Kasumi-1 (cell line): ENCODE measurements at regions not wholly inside any gene's neighbourhood (a gene's known extent, or its start where the extent isn't known, plus 50 kb on each side); places are given as distances from the start of the nearest gene placed in this dataset.

Source experiments
- DNase-seq, 2 experiments: peaks; one replicate each; lab custom pipeline; 2025; lab: John Stamatoyannopoulos, UW

DNA sequence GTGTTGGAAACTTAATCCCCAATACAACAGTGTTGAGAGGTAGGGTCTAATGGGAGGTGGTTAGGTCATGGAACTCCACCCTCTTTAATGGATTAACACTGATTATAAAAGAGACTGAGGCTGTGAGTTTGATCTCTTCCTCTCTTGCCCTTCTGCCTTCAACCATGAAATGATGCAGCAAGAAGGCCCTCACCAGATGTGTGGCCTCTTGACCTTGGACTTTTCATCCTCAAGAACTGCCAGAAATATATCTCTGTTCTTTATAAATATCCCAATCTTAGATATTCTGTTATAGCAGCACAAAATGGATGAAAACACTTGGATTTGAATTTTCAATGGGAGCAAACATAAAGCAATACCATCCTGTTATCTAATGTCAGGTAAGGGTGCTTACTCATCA, 67.6 kb downstream of the NMUR2 start:
- DNase-seq, result no peak

DNA sequence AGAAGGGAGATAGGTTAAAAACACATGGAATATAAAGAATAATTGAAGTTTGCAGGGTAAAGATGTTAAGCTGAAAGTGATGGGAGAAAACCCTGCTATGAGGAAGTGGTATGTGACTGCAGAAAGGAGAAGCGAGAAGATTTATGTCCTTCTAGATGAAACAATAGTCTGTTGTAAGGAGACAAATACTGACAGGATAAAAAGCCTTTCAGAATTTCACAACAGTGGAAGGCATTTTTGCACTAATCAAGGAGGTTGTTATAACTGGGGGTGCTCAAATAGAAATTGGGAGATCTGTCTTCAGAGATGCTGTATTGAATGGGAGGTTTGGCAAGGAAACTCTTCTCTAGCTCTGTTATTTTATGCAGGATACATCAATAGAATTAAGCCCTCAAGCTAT, 69.6 kb downstream of the NMUR2 start:
- no peak for DNase-seq

- DNase-seq, result no peak
These were observed 72.2 kb downstream of the NMUR2 start for GRCh38 chr5:152332716-152333460.

DNA sequence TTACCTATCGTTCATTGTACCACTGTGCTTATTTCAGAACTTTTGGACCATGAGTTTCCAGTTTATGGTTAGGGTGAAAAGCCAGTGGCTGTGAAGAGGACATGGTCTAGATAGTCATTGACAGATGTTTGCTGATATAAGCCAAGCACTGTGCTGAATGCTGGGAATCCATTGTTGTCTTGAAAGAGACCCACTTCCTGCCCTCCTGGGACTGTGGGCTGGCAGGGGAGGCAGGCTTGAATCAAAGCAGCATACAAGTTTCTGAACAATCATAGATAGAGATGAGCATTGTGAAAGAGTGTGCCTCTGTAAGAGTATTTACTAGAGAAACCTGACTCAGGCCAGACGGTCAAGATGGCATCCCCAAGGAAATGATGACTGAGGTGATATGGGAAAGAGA, 73.4 kb downstream of the NMUR2 start:
- DNase-seq, result no peak

DNA sequence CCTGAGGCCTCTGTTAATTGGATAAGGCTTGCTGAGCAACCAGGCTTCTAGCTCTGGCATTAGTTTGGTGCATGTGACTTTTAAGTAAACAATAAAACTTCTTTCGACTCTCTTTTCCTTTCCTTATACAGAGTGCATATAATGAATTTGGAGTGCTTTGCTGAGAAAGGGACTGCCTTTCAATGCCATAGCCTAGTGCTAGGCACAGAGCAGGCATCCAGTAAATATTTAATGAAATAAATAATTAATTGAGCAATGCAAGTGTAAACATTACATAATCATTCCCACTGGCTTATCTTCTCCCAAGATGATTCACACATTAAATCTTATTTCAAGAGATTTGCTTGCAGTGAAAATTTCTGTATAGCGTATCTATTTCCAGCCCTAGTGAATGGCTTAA, 74.1 kb downstream of the NMUR2 start:
- no peak for DNase-seq

DNA sequence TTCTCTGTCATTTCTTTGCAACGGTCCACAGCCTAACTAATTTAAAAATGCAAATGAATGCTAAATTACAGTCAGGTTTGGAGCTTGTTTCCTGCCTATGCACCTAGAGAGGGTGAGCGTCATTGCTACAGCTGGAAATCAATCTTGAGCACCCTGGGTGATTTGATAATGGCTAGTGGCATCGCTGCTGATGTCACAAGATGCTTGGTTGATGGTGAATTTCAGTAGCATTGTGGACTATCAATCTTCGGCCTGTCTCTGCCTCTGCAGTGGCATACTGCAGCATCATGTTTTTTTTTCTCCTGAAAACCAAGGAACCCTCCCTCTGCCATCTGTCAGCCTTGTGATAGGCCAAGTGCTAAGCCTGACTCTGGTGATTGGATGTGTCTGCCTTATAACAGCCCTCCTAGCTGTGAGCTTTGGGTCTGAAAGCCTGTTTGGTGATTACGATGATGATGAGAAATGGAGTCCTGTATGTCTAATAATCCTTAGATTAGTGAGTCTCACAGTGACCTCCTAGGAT, 75.3 kb downstream of the NMUR2 start:
- no peak for DNase-seq

GRCh38 chr5:152329207-152329606, 75.9 kb downstream of the NMUR2 start:
- DNase-seq, result no peak

DNA sequence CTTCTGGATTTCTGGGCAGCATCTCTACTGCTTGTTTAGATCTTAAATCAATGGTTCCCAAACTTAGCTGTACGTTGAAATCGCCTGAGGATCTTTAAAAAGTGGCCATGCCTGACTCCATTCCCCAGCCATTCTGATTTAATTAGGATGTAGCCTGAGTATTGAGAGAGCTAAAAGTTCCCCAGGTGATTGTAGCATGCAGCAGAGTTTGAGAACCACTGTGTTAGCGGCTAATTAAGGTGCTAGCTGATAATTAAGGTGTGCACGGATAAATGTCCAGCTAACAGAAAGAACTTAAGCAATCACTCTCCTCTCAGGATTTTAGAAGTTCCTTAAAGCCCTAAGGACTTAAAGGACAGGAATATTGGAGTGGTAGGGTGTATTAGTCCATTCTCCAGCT, 89.1 kb downstream of the NMUR2 start:
- no peak for DNase-seq

- no peak for DNase-seq
These were observed 90.8 kb downstream of the NMUR2 start for GRCh38 chr5:152314196-152314829.

DNA sequence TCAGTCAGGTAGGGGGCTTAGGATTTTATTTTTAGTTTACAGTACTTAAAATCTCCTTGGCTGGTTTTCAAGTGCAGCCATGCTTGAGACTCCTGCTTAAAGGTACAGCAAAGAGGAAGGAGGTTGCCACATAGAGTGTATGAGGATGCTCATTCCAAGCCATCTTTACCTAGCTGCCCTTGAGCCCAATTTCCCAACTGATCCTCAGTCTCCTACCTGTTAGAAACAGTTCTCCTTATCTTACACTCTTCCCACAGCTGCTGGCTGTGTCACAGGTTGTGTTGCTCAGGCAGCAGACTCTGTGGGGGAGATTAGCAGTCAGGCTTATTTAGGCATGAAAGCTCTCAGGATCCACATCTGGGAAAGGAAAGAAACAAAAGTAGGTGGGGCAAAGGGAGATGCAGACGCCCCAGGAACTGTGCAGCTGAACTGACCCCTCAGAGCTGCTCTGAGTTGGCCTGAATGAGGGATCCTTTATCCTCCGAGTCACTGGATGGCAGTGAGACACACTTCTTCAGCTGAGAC, 95.1 kb downstream of the NMUR2 start:
- DNase-seq, result no peak

DNA sequence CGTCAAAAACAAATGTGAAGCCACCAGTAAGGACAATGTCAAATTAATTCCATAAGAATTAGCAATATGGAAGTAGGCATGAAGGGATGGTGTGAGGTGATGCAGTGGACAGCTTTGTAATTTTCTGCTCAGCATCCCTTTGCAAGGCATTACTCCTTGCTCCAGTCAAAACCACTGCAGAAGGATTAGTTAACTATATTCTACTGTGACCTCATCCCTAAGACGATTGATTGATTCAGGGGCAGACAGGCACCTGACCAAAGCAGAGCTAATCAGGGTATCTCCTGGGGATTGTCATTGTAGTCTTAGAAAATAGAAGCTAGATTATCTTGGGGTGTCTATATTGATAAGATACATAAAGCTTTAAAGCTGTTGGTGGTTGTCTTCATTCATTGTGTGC, 98.7 kb downstream of the NMUR2 start:
- DNase-seq, result no peak

GRCh38 chr5:152305525-152305924, 99.6 kb downstream of the NMUR2 start:
- no peak for DNase-seq

DNA sequence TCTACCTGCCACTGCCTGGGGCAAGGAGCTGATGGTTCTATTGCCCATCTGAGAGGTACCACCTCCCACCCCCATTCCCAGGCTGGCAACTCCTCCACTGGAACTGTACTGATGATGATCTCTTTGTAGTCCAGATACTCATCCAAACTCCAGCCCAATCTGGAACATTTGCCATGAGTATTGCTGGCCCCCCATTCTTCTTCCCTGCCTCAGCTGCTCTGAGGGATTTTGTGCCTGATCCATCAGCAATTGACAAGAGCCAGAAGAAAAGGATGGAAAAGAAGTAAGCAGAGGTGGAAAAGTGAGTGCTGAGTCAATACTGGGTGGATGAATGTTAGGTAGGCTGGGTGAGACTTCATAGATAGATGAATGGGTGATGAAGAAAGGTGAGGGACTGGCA, 101.2 kb downstream of the NMUR2 start:
- no peak for DNase-seq

GRCh38 chr5:152297866-152298265, 107.2 kb downstream of the NMUR2 start:
- DNase-seq, result no peak

DNA sequence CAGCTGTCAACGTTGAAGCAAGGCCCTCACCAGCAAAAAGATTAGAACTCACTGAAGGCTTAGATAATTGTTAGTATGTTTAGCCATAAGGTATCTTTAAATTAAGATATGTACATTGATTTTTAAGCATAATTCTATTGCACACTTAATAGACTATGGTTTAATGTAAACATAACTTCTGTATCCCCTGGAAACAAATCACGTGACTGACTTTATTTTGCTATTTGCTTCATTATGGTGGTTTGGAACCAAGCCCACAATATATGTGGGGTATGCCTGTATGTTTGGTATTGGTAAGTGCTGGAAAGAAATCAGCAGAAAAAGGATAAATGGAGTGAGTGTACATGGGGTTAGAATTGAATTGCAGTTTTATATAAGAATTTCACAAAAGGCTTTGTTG, 111.9 kb downstream of the NMUR2 start:
- no peak for DNase-seq

DNA sequence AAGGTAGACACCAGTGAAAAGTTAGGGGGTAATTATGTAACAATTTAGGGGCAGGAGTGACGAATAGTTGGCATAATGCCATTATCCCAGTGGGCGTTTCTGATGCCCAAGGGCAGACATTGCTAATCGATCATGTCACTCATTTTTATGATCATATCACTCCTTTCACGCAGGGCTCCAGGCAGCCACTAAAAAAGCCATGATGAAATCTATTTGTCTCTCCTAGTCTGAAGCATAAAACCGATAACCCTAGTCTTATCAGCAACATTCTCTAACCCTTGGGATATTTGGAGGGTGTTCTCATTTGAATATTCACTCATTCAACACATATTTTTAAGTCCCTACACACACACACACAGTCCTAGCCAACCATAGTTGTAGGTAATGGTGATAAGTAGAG, 114.9 kb downstream of the NMUR2 start:
- DNase-seq, result no peak

DNA sequence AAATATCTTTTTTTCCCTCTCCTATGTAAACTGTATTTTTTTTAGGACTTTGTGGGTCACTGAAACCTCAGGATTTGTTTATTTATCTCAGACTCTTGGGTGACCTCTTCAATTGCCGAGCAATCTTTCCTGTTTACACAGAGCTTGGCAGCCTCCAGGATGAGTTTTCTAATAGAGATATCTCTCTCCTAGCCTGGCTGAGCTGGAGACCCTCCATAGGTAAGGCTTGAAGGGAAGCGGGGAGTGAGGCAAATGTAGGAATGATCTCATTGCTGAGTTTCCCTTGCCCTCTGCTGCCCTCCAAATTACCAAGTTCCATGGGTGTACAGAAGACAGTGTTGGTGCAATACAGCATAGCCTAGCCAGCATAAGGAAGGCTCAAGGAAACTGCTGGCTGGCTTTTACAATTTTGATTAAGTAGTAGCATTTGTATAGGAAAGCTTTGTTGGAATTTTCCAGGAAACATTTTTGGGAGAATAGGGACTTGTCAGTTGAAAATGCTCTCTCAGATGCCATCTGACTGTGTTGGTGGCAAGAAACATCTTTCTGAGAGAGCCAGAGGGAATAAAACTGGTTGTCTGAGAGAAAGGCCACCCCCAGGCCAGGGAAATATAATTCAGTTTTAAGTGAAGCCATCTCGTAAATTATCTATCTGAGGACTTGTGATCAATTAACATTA, 116.0 kb downstream of the NMUR2 start:
- no peak for DNase-seq

GRCh38 chr5:152288499-152288898, 116.6 kb downstream of the NMUR2 start:
- no peak for DNase-seq

DNA sequence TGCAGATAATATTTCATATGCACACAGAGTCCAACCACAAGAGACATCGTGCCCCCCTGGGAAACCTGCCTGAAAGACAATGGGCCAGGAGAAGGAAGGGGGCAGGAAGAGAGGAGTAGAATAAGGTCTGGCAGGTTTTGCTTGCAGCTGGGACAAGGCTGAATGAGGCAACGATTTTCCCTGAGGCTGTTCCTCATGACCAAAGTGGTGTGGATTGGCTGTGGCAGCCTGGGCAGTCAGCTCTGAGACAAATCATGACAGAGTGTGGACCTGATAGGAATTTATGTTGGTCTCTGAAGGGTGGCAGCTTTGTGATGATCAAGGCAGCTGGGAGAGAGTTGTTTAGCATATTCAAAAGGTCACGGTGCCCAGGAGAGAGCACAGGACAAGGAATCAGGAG, 119.3 kb downstream of the NMUR2 start:
- DNase-seq, result no peak

GRCh38 chr5:152282331-152282730, 122.7 kb downstream of the NMUR2 start:
- DNase-seq, result no peak

DNA sequence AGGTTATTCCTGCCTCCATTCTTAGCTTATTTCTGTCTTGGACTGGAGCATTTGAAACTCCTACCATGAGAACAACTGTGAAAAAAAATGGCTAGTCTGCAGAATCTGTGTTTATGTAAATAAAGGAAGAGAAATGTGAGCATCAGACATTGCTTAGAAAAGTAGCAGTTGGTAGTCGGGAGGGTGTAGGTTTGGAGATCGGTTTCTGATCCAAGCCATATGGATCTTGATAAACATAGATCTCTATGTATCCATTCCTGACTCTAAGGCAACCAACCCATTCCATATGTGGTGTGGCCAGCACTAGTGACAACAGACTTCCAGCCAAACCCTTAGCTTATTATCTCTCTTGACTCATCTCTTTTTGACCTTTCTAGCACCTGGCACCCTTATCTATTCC, 127.1 kb downstream of the NMUR2 start:
- no peak for DNase-seq

GRCh38 chr5:152274224-152274623, 130.9 kb downstream of the NMUR2 start:
- no peak for DNase-seq

GRCh38 chr5:152271420-152271819, 133.7 kb downstream of the NMUR2 start:
- no peak for DNase-seq
